ENCODE measurements at regions not wholly inside any gene's neighbourhood (a gene's known extent, or its start where the extent isn't known, plus 50 kb on each side); places are given as distances from the start of the nearest gene placed in this dataset.
"Not testable (repeated sequence)": the region's sequence is repeated elsewhere in the genome, so short reads cannot be mapped to it uniquely, and the experiment has no call there.

DNA sequence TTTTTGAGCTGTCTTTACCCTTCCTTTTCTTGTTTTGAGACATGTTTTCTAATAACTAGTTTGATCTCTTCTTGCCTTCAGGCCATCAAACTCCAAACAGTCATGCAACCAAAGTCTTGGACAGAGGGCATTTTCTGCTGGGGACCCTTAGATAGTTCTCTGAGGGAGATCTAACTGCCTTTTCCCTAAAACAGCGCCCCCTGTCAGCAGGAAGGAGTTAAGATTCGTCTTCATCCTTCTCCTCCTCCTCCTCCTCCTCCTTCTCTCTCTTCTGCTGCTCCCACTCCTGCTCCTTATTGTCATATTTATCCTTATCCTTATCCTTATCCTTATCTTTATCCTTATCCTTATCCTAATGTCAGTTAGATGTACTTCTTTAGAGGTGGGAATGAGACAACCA, 417.2 kb downstream of the TRAM1L1 start:
- DNase-seq (ENCODE audit: low spot score) = no peak

DNA sequence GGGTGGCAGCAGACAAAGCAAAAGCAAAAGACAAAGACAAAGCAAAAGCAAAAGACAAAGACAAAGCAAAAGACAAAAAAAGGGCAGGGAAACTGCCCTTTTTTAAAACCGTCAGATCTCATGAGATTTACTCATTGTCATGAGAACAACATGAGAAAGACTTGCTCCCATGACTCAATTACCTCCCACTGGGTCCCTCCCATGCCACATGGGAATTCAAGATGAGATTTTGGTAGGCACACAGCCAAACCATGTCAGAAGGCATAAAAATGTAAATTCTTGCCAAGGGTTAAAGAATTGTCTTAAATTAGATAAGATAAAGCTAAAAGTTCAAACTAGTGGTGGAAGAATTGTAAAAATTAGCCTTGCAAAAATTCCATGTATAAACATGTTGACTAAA, 419.7 kb downstream of the TRAM1L1 start:
- DNase-seq (ENCODE audit: low spot score) = no peak

DNA sequence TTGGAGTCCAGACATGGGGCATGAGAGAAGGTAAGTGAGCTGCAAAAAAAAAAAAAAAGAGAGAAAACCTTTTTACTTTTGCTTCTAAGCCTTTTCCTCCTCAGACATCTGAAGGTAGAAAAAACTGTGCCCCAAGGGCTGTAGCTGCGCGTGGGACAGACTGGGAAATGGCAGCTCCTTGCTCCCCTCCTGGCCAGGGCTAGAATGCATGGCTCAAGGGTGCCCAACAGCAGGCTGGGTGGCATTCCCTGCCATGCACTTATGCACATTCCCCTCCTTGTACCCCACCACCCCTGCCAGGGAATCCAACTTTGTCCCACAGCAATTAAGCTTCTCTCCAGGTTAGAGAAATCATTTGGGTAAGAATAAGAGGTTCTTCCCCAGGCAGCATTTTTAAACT, 421.2 kb downstream of the TRAM1L1 start:
- DNase-seq (ENCODE audit: low spot score) = peak; percentile 23

DNA sequence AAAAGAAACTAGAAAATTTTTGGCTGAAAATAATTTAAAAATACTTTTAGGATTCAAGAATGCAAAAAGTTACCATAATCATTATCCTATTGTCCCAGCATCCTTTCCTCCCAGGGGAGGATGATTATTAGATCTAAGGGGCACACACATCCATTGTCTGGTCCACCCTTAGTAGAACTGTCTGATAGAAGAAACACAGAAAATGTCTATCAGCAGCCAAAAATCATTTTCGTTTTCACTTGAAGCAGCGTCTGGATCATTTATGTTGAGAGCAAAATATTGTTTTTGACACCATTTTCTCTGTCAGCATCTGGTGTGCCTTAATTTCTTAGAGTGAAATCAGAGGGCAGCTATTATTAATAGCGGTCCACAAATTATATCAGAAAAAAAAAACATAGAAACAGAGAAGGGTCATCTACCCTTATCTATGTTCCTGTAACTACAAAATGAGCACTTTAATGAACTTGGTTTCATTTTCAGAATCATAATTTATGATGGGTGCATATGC, 446.3 kb downstream of the TRAM1L1 start:
- no peak for DNase-seq (ENCODE audit: low spot score)

DNA sequence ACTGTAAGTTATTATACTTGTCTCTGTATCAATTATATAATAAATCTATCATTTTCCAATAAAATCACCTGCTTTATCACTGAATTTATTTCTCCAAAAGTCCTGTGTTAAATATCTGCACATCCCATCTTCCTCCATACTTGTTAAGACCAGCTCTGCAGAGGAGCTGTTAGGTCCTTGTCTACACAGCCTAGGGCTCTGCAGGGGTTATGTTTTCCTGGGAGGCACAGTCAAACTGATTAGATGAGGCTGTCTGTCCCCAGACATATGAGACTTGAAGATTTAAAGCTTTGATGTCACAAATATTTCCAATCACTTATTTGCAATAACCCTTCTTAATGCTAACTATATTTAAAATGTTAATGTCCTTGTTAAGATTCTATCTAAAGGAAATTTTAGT, 446.8 kb downstream of the TRAM1L1 start:
- no peak for DNase-seq (ENCODE audit: low spot score)

DNA sequence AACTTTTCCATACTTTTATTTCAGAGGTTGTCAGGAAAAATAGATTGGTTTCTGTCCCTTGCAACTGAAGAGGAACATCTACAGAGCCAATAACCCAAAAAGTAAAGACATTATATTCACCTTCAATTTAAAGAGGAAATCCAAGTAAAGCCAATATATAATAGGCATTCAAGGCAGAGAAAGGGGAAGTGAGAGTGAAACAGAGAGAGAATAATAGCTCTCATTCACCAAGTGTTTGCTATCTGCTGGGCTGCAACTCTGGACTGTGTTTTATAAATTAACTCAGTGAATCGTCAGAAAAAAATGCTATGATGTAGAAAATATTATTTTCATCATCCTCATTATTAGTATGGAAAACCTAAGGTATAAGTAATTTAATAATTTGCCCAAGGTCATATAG, 448.5 kb downstream of the TRAM1L1 start:
- no peak for DNase-seq (ENCODE audit: low spot score)

DNA sequence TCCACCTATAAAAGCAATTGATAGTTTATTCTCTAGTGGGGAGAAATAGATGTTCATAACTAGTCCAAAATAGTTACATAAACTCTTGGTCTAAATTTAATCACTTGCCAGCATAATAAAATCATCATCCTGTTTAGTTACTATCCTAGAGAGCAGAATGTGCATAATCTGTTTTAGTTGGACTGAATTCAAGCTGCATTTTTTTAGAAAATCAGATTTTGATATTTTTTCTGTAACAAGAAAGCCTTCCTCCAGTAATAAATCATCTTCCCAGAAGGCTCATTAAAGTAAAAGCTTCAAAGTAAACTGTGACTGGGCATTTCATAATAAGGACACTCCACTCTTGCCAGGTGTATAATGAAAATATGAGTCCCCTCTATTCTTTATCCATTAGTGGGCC, 453.1 kb downstream of the TRAM1L1 start:
- no peak for DNase-seq (ENCODE audit: low spot score)

DNA sequence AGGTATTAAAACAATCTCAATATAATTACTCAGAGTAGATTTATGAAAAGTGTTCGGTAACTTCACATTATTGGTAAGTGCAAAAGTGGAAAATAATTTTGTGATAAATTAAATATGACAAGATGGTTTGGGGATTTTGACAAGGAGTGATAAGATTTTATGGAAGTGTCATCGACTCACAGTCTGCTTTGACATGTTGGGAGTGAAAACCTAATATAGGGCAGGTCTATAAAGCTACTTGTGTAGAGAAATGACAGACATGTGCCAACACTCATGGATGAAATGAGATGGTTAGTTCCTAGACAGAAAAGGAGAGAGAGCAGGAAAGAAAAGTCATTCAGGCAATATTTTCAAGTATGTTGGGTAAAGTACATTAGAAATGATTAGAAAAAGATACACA, 456.8 kb downstream of the TRAM1L1 start:
- DNase-seq (ENCODE audit: low spot score) = no peak

DNA sequence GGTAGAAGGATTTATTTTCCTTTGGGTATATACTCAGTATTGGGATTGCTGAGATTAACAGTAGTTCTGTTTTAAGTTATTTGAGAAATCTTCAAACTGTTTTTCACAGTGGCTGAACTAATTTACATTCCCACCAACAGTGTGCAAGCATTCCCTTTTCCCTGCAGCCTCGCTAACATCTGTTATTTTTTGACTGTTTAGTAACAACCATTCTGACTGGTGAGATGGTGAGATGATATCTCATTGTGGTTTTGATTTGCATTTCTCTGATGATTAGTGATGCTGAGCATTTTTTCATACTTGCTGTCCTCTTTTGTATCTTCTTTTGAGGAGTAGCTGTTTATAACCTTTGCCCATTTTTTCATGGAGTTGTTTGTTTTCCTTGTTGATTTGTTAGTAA, 457.8 kb downstream of the TRAM1L1 start:
- no peak for DNase-seq (ENCODE audit: low spot score)

DNA sequence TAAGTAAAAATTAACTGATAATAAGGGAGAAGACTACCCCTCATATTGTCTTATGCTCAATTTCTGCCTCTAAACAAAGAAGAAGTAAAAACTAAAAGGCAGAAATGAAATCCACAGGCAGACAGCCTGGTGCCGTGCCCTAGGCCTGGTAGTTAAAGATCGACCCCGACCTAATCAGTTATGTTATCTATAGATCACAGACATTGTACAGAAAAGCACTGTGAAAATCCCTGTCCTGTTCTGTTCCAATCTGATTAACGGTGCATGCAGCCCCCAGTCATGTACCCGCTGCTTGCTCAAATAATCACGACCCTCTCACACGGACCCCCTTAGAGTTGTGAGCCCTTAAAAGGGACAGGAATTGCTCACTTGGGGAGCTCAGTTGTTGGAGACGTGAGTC, 465.9 kb downstream of the TRAM1L1 start:
- not testable (repeated sequence) for DNase-seq (ENCODE audit: low spot score)

DNA sequence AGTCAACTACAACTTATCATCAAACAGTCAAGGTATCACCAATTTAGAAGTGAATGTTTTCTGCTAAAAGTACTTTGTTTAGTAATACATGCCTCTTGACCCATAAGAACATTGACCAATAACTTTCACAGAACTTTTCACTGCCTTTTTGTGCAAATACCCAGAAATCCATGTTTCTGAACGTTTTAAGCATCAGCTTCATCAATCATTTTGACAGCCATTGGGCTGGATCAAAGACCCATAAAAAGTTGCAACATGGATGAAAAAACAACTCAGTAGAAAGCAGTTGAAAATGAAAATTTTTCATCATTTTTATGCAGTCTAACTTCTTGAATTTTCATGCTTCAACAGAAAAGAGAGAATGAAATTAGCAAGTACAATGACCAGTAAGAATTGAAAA, 466.7 kb downstream of the TRAM1L1 start:
- DNase-seq (ENCODE audit: low spot score) = no peak

DNA sequence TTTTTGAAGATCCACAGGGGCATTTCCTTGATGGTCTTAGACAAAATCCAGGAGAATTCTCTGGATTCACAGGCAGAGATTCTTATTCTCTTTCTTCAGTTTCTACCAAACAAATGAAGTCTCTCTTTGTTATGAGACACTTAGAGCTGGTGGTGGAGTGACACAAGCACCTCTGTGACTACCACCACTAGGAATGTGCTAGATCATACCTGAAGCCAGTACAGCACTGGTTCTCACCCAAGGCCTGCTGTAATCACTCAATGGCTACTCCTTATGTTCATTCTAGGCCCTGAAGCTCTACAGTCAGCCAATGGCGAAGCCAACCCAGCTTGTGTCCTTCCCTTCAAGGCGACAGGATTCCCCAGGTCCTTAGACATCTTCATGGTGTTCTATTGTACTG, 482.3 kb downstream of the TRAM1L1 start:
- DNase-seq (ENCODE audit: low spot score) = no peak

DNA sequence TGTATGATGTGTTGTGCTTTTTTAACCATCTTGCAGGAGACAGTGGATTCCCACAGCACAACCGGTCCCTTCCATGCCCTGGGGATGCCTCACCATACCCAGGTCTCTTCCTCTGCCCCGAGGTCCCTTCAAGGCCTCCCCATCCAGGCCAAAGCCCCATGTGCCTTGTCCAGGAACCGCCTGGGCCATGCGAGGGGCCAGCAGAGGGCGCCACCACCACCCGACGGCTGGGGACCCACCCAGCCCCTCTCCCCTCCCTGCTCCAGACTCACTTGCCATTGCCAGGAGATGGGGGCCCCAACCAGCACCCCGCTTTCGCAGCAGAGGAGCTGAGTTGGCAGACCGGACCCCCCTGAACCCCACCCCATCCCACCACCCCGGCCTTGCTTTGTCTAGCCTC, 485.5 kb downstream of the TRAM1L1 start:
- DNase-seq (ENCODE audit: low spot score) = no peak

DNA sequence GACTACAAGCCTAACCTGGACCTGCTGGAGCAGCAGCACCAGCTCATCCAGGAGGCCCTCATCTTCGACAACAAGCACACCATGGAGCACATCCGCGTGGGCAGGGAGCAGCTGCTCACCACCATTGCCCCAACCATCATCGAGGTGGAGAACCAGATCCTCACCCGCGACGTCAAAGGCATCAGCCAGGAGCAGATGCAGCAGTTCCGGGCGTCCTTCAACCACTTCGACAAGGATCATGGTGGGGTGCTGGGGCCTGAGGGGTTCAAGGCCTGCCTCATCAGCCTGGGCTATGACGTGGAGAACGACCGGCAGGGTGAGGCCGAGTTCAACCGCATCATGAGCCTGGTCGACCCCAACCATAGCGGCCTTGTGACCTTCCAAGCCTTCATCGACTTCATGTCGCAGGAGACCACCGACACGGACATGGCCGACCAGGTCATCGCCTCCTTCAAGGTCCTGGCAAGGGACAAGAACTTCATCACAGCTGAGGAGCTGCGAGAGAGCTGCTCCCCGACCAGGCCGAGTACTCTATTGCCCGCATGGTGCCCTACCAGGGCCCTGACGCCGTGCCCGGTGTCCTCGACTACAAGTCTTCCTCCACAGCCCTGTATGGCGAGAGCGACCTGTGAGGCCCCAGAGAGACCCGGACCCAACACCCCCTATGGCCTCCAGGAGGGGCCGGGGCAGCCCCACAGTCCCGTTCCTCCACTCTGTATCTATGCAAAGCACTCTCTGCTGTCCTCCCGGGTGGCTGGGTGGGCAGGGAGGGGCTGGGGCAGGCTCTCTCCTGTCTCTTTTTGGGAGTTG, 486.2 kb downstream of the TRAM1L1 start:
- no peak for DNase-seq (ENCODE audit: low spot score)

DNA sequence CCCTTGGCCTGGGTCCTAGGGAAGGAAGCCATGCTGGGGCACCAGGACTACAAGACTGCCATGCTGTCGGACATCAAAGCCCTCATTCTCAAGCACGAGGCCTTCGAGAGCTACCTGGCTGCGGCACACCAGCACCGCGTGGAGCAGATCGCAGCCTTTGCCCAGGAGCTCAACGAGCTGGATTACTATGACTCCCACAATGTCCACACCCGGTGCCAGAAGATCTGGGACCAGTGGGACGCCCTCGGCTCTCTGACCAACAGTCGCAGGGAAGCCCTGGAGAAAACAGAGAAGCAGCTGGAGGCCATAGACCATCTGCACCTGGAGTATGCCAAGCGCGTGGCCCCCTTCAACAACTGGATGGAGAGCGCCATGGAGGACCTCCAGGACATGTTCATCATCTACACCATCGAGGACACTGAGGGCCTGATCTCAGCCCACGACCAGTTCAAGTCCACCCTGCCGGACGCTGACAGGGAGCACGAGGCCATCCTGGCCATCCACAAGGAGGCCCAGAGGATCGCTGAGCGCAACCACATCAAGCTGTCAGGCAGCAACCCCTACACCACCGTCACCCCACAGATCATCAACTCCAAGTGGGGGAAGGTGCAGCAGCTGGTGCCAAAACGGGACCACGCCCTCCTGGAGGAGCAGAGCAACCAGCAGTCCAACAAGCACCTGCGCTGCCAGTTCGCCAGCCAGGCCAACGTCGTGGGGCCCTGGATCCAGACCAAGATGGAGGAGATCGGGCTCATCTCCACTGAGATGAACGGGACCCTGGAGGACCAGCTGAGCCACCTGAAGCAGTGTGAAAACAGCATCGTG, 487.0 kb downstream of the TRAM1L1 start:
- no peak for DNase-seq (ENCODE audit: low spot score)

DNA sequence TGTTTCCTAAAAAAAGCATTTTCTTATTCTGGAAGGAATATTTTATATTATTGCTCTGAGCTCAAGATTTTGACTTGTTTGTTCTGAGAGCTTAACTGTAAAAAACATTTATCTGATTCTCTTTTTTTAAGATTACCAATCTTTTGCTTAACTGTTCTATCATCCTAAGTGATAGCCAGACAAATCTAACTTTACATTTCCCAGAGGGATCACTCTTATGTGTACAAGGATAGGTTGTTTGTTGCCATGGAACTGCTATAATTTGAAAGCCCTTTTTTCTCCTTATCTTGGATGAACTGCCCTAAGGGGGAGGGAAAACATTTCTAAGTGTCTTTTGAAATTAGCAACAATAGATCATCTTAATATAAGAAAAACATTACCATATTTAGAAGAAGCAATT, 494.7 kb downstream of the TRAM1L1 start:
- DNase-seq (ENCODE audit: low spot score) = no peak

DNA sequence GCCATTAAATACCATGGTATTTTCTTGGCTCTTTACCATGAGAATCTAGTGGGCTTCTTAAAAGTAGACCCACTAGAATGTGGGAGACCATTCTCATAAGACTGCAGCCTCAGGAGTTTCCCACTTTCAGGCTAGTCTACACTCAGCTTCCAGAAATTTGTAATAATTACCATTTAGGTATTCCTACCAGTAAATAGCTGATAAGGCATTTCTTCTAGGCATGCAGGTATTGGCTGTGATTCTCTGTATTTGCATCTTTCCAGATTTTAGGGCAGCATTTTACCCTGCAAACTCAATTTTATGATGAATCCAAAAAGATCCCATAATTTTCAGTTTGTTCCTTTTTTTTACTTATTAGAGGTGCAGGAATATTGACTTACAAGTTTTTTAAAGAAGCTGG, 496.6 kb downstream of the TRAM1L1 start:
- no peak for DNase-seq (ENCODE audit: low spot score)

DNA sequence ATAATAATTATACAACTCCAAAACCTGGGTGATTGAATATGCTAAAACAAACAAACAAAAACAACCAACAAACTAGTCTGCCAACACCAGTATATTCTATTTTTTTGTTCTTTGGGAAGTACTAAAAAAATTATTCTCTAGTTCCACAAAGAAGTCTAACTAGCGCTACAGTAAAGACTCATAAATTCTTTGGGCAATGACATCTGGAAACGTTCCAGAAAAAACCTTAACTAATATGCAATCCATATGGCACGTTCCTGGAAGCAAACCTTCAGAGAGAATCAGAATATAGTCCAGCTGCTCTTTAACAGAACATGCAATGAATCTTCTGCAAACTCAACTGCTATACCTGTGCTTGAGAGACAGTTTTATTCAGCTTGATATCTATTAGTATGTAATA, 500.1 kb downstream of the TRAM1L1 start:
- DNase-seq (ENCODE audit: low spot score) = no peak

DNA sequence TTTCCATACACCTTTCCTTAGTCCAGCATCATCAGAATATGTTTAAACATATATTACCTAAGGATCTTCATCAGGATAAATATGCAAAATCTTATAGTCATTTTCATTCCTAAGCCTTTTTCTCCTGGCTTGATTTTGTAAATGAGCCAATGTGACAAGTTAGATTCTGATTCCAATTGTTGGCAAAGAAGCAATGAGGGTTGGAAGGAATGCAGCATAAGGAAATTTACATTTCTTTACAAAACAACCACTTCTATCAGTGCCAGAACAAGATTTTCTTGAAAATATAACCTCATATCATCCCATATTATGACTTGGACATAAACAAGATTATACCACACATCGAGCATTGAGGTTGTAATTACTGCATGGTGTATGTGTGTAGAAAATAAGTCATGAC, 508.1 kb downstream of the TRAM1L1 start:
- DNase-seq (ENCODE audit: low spot score) = no peak

DNA sequence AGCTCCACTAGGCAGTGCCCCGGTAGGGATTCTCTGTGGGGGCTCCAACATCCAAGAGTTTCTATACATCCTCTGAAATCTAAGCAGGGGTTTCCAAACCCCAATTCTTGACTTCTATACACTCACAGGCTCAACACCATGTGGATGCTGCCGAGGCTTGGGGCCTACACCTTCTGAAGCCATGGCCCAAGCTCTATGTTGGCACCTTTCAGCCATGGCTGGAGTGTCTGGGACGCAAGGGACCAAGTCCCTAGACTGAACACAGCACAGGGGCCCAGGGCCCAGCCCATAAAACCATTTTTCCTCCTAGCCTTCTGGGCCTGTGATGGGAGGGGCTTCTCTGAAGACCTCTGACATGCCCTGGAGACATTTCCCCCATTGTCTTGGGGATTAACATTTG, 511.8 kb downstream of the TRAM1L1 start:
- no peak for DNase-seq (ENCODE audit: low spot score)

DNA sequence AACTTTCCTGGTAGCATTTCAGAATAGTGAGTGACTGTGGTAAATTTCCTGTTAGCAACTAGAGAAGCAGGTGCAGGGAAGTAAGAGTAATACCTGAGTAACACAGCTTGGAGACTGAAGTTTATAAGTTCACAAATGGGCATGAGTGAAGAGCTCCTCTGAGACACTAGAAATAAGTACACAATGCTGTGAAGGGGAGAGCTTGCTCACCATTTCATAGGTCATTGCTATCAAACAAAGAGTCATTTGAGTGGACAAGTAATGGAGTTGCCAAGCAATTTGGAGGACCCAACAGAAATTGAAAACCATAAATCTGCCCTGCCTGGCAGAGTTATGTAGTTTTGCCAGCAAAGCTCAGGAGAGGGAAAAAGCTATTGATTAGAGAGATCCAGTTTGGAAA, 523.6 kb downstream of the TRAM1L1 start:
- no peak for DNase-seq (ENCODE audit: low spot score)

DNA sequence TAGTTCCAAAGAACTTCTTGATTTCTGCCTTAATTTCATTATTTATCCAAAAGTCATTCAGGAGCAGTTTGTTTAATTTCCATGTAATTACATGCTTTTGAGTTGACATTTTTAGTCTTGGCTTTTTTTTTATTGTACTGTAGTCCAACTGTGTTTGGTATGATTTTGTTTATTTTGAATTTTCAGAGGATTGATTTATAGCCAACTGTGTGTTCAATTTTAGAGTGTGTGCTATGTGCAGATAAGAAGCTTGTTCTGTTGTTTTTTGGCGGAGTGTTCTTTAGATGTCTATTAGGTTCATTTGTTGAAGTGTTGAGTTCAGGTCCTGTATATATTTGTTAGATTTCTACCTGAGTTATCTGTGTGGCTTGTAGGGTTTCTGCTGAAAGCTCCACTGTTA, 533.6 kb downstream of the TRAM1L1 start:
- no peak for DNase-seq (ENCODE audit: low spot score)

DNA sequence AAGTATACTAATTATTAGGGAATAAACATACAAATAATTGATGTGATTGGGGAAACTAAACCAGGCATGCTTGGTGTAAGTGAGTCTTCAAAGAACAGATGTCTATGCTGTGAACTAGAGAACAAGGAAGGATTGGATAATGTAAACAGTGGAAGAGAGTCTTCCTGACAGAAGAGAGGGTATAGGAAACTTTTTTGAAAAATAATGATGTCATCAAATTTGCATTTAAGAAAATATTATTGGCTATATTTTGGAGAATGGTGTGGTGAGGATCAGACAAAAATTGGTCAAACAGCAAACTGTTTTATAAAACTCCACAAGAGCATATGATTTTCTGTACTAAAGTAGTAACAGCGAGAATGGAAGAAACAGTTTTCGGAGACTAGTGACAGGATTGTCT, 537.7 kb downstream of the TRAM1L1 start:
- DNase-seq (ENCODE audit: low spot score) = no peak
